ENCODE measurements at regions not wholly inside any gene's neighbourhood (a gene's known extent, or its start where the extent isn't known, plus 50 kb on each side); places are given as distances from the start of the nearest gene placed in this dataset.

DNA sequence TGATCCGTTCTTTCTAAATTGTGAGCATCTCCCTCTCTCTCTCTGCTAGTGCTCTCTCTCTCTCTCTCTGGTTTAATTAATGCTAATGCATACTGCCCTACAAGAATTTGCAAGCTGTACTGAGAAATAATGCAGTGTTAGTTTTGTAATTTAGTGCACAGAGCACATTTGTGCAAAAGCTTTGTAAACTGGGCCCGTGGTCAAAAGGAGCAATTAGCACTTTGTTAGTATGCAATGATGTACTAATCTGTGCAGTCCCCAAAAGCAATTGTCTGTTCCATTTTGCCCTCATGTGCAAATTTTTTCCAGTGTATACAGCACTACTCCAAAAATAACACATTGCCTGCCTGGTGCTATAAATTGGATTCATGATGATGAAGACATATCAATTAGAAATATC is 184.6 kb upstream of the CMC1 start:
- Histone ChIP-seq H3K4me2 (ENCODE audit: insufficient read depth, low read length) (no peak overlapping the region), H3K9ac (ENCODE audit: insufficient read depth in 1 of 2, low read depth in 2 of 2, low read length in 2 of 2) (no peak overlapping the region), H3K9me1 (ENCODE audit: control insufficient read depth, insufficient read depth, low read length) (no peaks in the 10 kb centered on the region), H3K27ac (ENCODE audit: extremely low read depth, low read depth, low read length) (no peak overlapping the region), H3K79me2 (ENCODE audit: control insufficient read depth, insufficient read depth, low read length) (no peaks in the 10 kb centered on the region), H4K20me1 (replicated peaks; ENCODE audit: control insufficient read depth, insufficient read depth, low read length) (no peaks in the 10 kb centered on the region), H2AFZ (ENCODE audit: low read depth, low read length) (no peak overlapping the region), H3K4me3 (no peak overlapping the region), H3K9me3 (replicated peaks; ENCODE audit: control insufficient read depth, insufficient read depth, low read depth, low read length) (no peaks in the 10 kb centered on the region), H3K27me3 (ENCODE audit: control insufficient read depth in 2 of 2, insufficient read depth in 2 of 2, low read length in 2 of 2) (no peaks in the 10 kb centered on the region), H3K36me3 (ENCODE audit: control insufficient read depth, insufficient read depth, low read length) (no peaks in the 10 kb centered on the region), H3K4me1 (replicated peaks in 1 of 2; ENCODE audit: control insufficient read depth in 2 of 2, insufficient read depth in 2 of 2, low read length in 2 of 2) (no peaks in the 10 kb centered on the region)
- 0% methylated on average over 2 of the region's 2 CpGs for WGBS (ENCODE audit: insufficient coverage, low coverage, missing lambda C conversion rate)
- no peak for FAIRE-seq
- DNase-seq (ENCODE audit: extremely low read depth in 1 of 4, low spot score in 3 of 4): no peak
- intact Hi-C loops (cut with micrococcal nuclease) (no loop called here), in situ Hi-C loops (cut with MboI) (no loop called here)
- ChIA-PET POLR2A (no interaction called here), CTCF (ENCODE audit: low intra/inter-chr PET ratio) (no interaction called here)
- BruUV-seq (replicated peaks): no TSS peak
- no peak for ATAC-seq
- TF ChIP-seq, protein P1, sequence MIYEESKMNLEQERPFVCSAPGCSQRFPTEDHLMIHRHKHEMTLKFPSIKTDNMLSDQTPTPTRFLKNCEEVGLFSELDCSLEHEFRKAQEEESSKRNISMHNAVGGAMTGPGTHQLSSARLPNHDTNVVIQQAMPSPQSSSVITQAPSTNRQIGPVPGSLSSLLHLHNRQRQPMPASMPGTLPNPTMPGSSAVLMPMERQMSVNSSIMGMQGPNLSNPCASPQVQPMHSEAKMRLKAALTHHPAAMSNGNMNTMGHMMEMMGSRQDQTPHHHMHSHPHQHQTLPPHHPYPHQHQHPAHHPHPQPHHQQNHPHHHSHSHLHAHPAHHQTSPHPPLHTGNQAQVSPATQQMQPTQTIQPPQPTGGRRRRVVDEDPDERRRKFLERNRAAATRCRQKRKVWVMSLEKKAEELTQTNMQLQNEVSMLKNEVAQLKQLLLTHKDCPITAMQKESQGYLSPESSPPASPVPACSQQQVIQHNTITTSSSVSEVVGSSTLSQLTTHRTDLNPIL (CRISPR knock-in tag; IDR thresholded peaks at IDR 0.05): no peak
- no peak for TF ChIP-seq HDGF (IDR thresholded peaks at IDR 0.05)
- TF ChIP-seq HMG20A (CRISPR knock-in tag; conservative IDR thresholded peaks at IDR 0.05): no peak
- no peak for TF ChIP-seq CREB1 (IDR thresholded peaks at IDR 0.05)
- TF ChIP-seq CREB1 (CRISPR knock-in tag; IDR thresholded peaks at IDR 0.05): no peak
- no peak for TF ChIP-seq DACH1 (IDR thresholded peaks at IDR 0.05; ENCODE audit: partially characterized antibody)
- TF ChIP-seq, protein P2, sequence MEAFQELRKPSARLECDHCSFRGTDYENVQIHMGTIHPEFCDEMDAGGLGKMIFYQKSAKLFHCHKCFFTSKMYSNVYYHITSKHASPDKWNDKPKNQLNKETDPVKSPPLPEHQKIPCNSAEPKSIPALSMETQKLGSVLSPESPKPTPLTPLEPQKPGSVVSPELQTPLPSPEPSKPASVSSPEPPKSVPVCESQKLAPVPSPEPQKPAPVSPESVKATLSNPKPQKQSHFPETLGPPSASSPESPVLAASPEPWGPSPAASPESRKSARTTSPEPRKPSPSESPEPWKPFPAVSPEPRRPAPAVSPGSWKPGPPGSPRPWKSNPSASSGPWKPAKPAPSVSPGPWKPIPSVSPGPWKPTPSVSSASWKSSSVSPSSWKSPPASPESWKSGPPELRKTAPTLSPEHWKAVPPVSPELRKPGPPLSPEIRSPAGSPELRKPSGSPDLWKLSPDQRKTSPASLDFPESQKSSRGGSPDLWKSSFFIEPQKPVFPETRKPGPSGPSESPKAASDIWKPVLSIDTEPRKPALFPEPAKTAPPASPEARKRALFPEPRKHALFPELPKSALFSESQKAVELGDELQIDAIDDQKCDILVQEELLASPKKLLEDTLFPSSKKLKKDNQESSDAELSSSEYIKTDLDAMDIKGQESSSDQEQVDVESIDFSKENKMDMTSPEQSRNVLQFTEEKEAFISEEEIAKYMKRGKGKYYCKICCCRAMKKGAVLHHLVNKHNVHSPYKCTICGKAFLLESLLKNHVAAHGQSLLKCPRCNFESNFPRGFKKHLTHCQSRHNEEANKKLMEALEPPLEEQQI (IDR thresholded peaks at IDR 0.05): no peak
- no peak for TF ChIP-seq ADNP (tag; IDR thresholded peaks at IDR 0.05)
- no peak for TF ChIP-seq BCOR (IDR thresholded peaks at IDR 0.05)
- TF ChIP-seq YBX1 (IDR thresholded peaks at IDR 0.05): no peak
- TF ChIP-seq, protein P3, sequence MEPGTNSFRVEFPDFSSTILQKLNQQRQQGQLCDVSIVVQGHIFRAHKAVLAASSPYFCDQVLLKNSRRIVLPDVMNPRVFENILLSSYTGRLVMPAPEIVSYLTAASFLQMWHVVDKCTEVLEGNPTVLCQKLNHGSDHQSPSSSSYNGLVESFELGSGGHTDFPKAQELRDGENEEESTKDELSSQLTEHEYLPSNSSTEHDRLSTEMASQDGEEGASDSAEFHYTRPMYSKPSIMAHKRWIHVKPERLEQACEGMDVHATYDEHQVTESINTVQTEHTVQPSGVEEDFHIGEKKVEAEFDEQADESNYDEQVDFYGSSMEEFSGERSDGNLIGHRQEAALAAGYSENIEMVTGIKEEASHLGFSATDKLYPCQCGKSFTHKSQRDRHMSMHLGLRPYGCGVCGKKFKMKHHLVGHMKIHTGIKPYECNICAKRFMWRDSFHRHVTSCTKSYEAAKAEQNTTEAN (CRISPR knock-in tag; IDR thresholded peaks at IDR 0.05): no peak
- TF ChIP-seq CEBPB (tag; IDR thresholded peaks at IDR 0.05): no peak
- no peak for TF ChIP-seq ZNF212 (CRISPR knock-in tag; IDR thresholded peaks at IDR 0.05)
- TF ChIP-seq SREBF2 (CRISPR knock-in tag; IDR thresholded peaks at IDR 0.05): no peak
- TF ChIP-seq TAF15 (IDR thresholded peaks at IDR 0.05; ENCODE audit: low read depth, low read length): no peak
- no peak for TF ChIP-seq RBFOX2 (IDR thresholded peaks at IDR 0.05; ENCODE audit: low read depth, low read length)
- no peak for TF ChIP-seq RB1 (IDR thresholded peaks at IDR 0.05; ENCODE audit: low read depth)
- TF ChIP-seq, protein P4, sequence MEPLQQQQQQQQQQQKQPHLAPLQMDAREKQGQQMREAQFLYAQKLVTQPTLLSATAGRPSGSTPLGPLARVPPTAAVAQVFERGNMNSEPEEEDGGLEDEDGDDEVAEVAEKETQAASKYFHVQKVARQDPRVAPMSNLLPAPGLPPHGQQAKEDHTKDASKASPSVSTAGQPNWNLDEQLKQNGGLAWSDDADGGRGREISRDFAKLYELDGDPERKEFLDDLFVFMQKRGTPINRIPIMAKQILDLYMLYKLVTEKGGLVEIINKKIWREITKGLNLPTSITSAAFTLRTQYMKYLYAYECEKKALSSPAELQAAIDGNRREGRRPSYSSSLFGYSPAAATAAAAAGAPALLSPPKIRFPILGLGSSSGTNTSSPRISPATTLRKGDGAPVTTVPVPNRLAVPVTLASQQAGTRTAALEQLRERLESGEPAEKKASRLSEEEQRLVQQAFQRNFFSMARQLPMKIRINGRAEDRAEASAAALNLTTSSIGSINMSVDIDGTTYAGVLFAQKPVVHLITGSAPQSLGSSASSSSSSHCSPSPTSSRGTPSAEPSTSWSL (CRISPR knock-in tag; IDR thresholded peaks at IDR 0.05; ENCODE audit: borderline replicate concordance): no peak
- TF ChIP-seq, protein P5, sequence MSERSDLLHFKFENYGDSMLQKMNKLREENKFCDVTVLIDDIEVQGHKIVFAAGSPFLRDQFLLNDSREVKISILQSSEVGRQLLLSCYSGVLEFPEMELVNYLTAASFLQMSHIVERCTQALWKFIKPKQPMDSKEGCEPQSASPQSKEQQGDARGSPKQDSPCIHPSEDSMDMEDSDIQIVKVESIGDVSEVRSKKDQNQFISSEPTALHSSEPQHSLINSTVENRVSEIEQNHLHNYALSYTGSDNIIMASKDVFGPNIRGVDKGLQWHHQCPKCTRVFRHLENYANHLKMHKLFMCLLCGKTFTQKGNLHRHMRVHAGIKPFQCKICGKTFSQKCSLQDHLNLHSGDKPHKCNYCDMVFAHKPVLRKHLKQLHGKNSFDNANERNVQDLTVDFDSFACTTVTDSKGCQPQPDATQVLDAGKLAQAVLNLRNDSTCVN (CRISPR knock-in tag; IDR thresholded peaks at IDR 0.05): no peak

All from K562 (cell line).